HCT116 (cell line): ENCODE measurements at regions not wholly inside any gene's neighbourhood (a gene's known extent, or its start where the extent isn't known, plus 50 kb on each side); places are given as distances from the start of the nearest gene placed in this dataset.

Experiments used
- CTCF ChIP-seq, 3 experiments: fragments of 200-600 bp in 1 of 3; sonication (generic) in 1 of 3; IDR thresholded peaks in 2 of 3; conservative IDR thresholded peaks in 1 of 3; 2 replicates each; pipeline ENCODE4 v1.5.1; 2012 to 2017; ENCODE audit warnings: low read depth in 2 of 3, low read length in 2 of 3, antibody characterized with exemption in 1 of 3, borderline replicate concordance in 1 of 3, control low read depth in 1 of 3, mild to moderate bottlenecking in 1 of 3, mixed read lengths in 1 of 3, mixed run types in 1 of 3, moderate library complexity in 1 of 3; ENCODE audit not compliant: insufficient read depth in 1 of 3
- EZH2 ChIP-seq: fragments of 200-600 bp; sonication (generic); IDR thresholded peaks from 2 replicates; pipeline ENCODE4 v1.6.1; 2017; ENCODE audit warnings: antibody characterized with exemption, mixed run types
- EZH2phosphoT487 ChIP-seq: fragments of 200-600 bp; IDR thresholded peaks from 2 replicates; pipeline ENCODE4 v1.6.1; 2018; ENCODE audit warnings: antibody characterized with exemption, borderline replicate concordance
- FOSL1 ChIP-seq: IDR thresholded peaks from 2 replicates; pipeline ENCODE4 v1.6.1; 2012; ENCODE audit warnings: low read depth
- POLR2A ChIP-seq: IDR thresholded peaks from 2 replicates; pipeline ENCODE4 v1.7.0; 2011; ENCODE audit warnings: borderline replicate concordance; ENCODE audit not compliant: insufficient read depth, insufficient read length; ENCODE audit errors: extremely low read depth
- POLR2AphosphoS5 ChIP-seq: IDR thresholded peaks from 2 replicates; pipeline ENCODE4 v1.6.1; 2011; ENCODE audit warnings: mild to moderate bottlenecking, low read depth, low read length, moderate library complexity
- RAD21 ChIP-seq: IDR thresholded peaks from 2 replicates; pipeline ENCODE4 v1.6.1; 2012; ENCODE audit warnings: low read depth, mild to moderate bottlenecking
- SIN3A ChIP-seq: IDR thresholded peaks from 2 replicates; pipeline ENCODE4 v1.6.1; 2012; ENCODE audit warnings: low read depth
- SRF ChIP-seq: IDR thresholded peaks from 2 replicates; pipeline ENCODE4 v1.6.1; 2012; ENCODE audit warnings: low read depth
- TCF7L2 ChIP-seq: IDR thresholded peaks from 2 replicates; pipeline ENCODE4 v1.7.0; 2011; ENCODE audit warnings: borderline replicate concordance, inconsistent platforms; ENCODE audit not compliant: insufficient read depth, insufficient read length; ENCODE audit errors: extremely low read depth
- YY1 ChIP-seq: IDR thresholded peaks from 2 replicates; pipeline ENCODE4 v1.6.1; 2011; ENCODE audit warnings: low read length, low read depth, moderate library complexity, mild to moderate bottlenecking; ENCODE audit not compliant: insufficient replicate concordance; ENCODE audit errors: extremely low read depth
- TF ChIP-seq, protein P1 (sequence below): IDR thresholded peaks from 2 replicates; pipeline ENCODE4 v1.6.1; 2012; ENCODE audit warnings: low read depth
- TF ChIP-seq, protein P2 (sequence below): IDR thresholded peaks from 2 replicates; pipeline ENCODE4 v1.6.1; 2012

DNA sequence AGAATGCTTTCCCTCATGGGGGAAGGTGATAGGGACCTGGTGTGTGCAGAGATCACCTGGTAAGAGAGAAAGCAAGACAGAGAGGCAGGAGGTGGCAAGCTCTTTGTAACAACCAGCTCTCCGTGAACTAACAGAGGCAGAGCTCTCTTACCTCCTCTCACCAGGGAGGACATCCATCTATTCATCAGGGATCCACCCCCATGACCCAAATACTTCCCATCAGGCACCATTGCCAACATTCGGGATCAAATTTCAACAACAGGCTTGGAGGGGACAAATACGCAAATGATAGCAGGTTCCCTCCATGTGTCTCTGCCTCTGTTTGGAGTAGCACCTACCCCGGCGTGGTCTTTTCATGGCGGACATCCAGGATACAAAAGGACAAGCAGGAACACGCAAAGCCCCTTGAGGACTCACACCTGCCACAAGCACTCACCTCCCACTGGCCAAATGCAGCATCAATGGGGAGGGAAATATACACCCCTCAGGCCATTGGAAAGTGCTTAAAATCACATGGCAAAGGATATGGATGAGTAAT, 431.2 kb upstream of the AUTS2 start:
- TF ChIP-seq FOSL1 (no peak), CTCF (IDR thresholded peaks at IDR 0.05 in 2 of 3, conservative IDR thresholded peaks at IDR 0.05 in 1 of 3; ENCODE audit: borderline replicate concordance in 1 of 3, insufficient read depth in 1 of 3, low read depth in 2 of 3, low read length in 2 of 3) (no peak), YY1 (no peak), SRF (no peak), POLR2A (no peak), TCF7L2 (no peak), POLR2AphosphoS5 (no peak), EZH2phosphoT487 (no peak), RAD21 (no peak), EZH2 (no peak), SIN3A (no peak)
- TF ChIP-seq, protein P1, sequence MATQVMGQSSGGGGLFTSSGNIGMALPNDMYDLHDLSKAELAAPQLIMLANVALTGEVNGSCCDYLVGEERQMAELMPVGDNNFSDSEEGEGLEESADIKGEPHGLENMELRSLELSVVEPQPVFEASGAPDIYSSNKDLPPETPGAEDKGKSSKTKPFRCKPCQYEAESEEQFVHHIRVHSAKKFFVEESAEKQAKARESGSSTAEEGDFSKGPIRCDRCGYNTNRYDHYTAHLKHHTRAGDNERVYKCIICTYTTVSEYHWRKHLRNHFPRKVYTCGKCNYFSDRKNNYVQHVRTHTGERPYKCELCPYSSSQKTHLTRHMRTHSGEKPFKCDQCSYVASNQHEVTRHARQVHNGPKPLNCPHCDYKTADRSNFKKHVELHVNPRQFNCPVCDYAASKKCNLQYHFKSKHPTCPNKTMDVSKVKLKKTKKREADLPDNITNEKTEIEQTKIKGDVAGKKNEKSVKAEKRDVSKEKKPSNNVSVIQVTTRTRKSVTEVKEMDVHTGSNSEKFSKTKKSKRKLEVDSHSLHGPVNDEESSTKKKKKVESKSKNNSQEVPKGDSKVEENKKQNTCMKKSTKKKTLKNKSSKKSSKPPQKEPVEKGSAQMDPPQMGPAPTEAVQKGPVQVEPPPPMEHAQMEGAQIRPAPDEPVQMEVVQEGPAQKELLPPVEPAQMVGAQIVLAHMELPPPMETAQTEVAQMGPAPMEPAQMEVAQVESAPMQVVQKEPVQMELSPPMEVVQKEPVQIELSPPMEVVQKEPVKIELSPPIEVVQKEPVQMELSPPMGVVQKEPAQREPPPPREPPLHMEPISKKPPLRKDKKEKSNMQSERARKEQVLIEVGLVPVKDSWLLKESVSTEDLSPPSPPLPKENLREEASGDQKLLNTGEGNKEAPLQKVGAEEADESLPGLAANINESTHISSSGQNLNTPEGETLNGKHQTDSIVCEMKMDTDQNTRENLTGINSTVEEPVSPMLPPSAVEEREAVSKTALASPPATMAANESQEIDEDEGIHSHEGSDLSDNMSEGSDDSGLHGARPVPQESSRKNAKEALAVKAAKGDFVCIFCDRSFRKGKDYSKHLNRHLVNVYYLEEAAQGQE, result no peak
- TF ChIP-seq, protein P2, sequence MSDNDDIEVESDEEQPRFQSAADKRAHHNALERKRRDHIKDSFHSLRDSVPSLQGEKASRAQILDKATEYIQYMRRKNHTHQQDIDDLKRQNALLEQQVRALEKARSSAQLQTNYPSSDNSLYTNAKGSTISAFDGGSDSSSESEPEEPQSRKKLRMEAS, result no peak
